ENCODE measurements at regions not wholly inside any gene's neighbourhood (a gene's known extent, or its start where the extent isn't known, plus 50 kb on each side); places are given as distances from the start of the nearest gene placed in this dataset.

DNA sequence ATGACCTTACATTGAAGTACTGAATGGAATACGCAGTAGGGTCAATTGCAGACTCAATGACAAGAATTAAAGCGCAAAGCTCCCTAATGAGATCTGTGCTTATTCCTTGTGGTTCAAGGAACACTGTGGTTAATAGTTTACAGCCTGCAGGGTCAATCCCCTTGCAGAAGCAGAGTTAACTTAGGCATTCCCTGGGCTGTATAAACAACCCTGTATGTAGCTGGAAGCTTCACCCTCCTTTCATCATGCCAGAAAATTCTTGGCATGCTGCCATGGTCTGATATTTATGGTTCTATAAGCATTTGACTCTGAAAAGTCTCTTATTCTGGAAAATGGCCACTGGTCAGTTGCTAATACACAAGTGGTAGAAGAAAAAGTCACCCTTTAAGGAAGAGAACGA lies 227.7 kb downstream of the NOVA1 start:
- Histone ChIP-seq H3K4me1 (no peaks in the 10 kb centered on the region), H3K9me3 (no peaks in the 10 kb centered on the region), H3K36me3 (no peaks in the 10 kb centered on the region), H3K27ac (no peak overlapping the region), H3K4me3 (no peak overlapping the region), H3K27me3 (no peaks in the 10 kb centered on the region), H3K9ac (ENCODE audit: low read depth in 2 of 2, low read length in 2 of 2) (no peak overlapping the region)
- no peak for DNase-seq
- intact Hi-C loops (cut with DNase I) = no loop called here
- no peak for TF ChIP-seq CTCF (IDR thresholded peaks at IDR 0.05)

DNA sequence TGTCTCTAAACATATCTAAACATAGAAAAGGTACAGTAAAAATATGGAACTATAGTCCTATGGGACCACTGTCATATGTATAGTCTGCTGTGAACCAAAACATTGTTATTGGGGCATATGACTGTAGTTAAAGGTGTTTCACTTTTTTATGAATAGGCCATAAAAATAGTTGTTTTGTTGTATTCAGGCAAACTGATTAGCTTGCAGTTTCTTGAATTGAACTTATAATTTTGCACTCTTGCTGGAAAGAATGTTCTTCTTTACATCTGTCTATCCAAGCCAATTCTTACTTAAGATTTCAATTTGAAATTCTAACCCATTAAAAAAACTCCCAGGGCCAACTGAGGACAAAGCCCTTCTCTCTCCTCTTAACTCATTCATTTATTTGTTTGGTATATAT lies 234.1 kb downstream of the NOVA1 start:
- Histone ChIP-seq H3K36me3 (no peaks in the 10 kb centered on the region), H3K4me3 (no peak overlapping the region), H3K27ac (no peak overlapping the region), H3K27me3 (no peaks in the 10 kb centered on the region), H3K9ac (ENCODE audit: low read depth in 2 of 2, low read length in 2 of 2) (no peak overlapping the region), H3K9me3 (no peaks in the 10 kb centered on the region), H3K4me1 (no peaks in the 10 kb centered on the region)
- DNase-seq = no peak
- intact Hi-C loops (cut with DNase I) = no loop called here
- no peak for TF ChIP-seq CTCF (IDR thresholded peaks at IDR 0.05)

- Histone ChIP-seq H3K27me3 (no peaks in the 10 kb centered on the region), H3K9me3 (no peaks in the 10 kb centered on the region), H3K4me1 (no peaks in the 10 kb centered on the region), H3K36me3 (no peaks in the 10 kb centered on the region), H3K9ac (ENCODE audit: low read depth in 2 of 2, low read length in 2 of 2) (no peak overlapping the region), H3K4me3 (no peak overlapping the region), H3K27ac (no peak overlapping the region)
- TF ChIP-seq CTCF (IDR thresholded peaks at IDR 0.05) = no peak
- intact Hi-C loops (cut with DNase I) = no loop called here
- no peak for DNase-seq
These were observed 253.2 kb downstream of the NOVA1 start for GRCh38 chr14:26344596-26344995.

- H3K9me3 ChIP-seq = no peaks in the 10 kb centered on the region
- H3K27me3 ChIP-seq = no peaks in the 10 kb centered on the region
- no peak for DNase-seq
- H3K27ac ChIP-seq = no peak overlapping the region
- no peaks in the 10 kb centered on the region for H3K4me1 ChIP-seq
- no peak for TF ChIP-seq CTCF (IDR thresholded peaks at IDR 0.05)
- no peak overlapping the region for H3K9ac ChIP-seq (ENCODE audit: low read depth in 2 of 2, low read length in 2 of 2)
- H3K36me3 ChIP-seq = no peaks in the 10 kb centered on the region
- intact Hi-C loops (cut with DNase I) = no loop called here
- H3K4me3 ChIP-seq = no peak overlapping the region
These were observed 258.5 kb downstream of the NOVA1 start for GRCh38 chr14:26339381-26339780.

GRCh38 chr14:26338231-26338630 lies 259.6 kb downstream of the NOVA1 start:
- H3K4me3 ChIP-seq = no peak overlapping the region

More at GRCh38 chr14:26338231-26338630, 259.6 kb downstream of the NOVA1 start:
- Histone ChIP-seq H3K4me1 (no peaks in the 10 kb centered on the region), H3K36me3 (no peaks in the 10 kb centered on the region), H3K27me3 (no peaks in the 10 kb centered on the region), H3K9ac (ENCODE audit: low read depth in 2 of 2, low read length in 2 of 2) (no peak overlapping the region), H3K27ac (no peak overlapping the region), H3K9me3 (no peaks in the 10 kb centered on the region)
- intact Hi-C loops (cut with DNase I) = no loop called here
- DNase-seq = no peak
- TF ChIP-seq CTCF (IDR thresholded peaks at IDR 0.05) = no peak

Data from colonic mucosa (tissue), 4 donors.